GM21723 (cell line): ENCODE measurements at regions not wholly inside any gene's neighbourhood (a gene's known extent, or its start where the extent isn't known, plus 50 kb on each side); places are given as distances from the start of the nearest gene placed in this dataset.

ENCODE experiments used
- ATAC-seq: cut with Tn5 transposase; IDR thresholded peaks from one replicate; pipeline ENCODE4 v1.9.1; 2021; ENCODE audit warnings: mild to moderate bottlenecking, moderate library complexity; ENCODE audit not compliant: unreplicated experiment

DNA sequence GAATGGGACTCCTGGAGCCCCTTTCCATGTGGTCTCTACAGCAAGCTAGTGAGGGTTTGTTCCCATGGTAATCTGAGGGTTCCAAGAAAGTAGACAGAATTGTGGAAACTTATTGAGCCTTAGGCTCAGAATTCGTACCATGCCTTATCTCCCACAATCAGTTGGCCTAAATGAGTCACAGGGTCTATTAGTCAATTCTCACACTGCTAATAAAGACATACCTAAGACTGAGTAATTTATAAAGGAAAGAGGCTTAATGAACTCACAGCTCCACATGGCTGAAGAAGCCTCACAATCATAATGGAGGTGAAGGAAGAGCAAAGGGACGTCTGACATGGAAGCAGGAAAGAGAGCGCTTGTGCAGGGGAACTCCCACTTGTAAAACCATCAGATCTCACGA lies 106.6 kb upstream of the CXADR start:
- no peak for ATAC-seq

DNA sequence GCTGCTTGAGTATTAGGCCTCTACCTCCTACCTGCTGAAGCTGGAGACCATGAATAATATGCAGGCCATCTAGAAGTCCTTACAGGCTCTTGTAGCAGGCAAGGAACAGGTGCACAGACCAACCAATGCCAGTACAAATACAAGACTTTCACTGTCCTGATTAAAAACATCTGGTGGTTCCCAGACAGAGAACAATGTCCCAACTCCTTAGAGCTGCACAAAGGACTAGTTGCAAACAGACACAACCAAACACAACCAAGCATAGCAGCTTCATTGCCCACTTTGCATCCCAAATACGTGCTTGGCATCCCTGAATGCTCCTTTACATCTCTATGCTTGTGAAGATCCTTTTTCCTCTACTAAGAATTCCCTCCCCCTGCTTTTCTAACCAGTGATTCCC lies 98.1 kb upstream of the CXADR start:
- ATAC-seq, result no peak

DNA sequence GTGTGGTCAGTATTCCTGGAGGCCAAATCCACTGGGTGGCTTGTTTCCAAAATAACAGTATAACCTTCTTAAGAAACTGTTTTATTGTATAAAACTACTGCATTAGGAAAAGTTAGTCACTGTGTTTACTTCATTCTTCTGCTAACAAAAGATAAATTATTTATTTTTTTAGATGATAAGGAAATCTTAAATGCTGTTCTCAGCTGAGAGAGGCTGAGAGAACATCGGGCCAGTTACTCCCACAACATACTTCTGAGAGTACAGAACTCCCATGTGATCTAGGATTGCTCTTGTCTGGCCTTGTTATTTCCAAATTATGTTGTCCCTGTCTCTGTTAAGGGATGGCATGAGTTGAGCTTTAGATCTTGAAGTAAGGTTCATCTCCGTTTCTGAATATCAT lies 96.7 kb upstream of the CXADR start:
- ATAC-seq, result no peak

DNA sequence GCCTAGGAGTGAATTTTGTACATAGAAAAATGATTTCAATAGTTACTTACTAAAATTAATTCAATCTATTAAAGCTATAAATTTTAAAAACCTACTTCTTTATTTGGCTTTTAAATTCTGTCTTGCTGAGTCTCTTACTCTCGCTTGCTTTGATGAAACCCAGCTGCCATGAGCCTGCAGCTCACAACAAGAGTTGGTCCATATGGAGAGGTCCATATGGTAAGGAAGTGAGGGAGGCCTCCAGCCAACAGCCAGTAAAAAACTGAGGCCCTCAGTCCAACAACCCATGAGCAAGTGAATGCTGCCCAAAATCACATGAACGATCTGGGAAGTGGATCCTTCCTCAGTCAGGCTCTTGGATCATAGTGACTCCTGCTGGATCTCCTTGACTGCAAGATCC lies 89.9 kb upstream of the CXADR start:
- ATAC-seq, result no peak

DNA sequence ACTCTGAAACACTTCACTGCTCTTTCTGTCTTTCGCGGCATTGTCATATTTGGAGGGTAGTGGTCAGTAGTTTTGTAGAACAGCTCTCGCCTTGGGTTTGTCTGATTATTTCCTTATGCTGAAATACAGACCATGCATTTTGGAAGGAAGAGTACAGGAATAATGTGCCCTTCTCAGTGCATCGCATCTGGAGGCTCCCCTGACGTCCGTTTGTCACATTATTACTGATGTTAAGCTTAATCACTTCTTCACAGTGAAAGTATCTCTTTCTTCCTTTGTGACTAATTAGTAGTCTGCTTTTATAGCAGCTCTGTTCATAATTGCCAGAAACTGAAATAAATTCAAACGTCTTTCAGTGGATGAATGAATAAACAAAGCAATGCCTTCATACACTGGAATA lies 85.7 kb upstream of the CXADR start:
- no peak for ATAC-seq

DNA sequence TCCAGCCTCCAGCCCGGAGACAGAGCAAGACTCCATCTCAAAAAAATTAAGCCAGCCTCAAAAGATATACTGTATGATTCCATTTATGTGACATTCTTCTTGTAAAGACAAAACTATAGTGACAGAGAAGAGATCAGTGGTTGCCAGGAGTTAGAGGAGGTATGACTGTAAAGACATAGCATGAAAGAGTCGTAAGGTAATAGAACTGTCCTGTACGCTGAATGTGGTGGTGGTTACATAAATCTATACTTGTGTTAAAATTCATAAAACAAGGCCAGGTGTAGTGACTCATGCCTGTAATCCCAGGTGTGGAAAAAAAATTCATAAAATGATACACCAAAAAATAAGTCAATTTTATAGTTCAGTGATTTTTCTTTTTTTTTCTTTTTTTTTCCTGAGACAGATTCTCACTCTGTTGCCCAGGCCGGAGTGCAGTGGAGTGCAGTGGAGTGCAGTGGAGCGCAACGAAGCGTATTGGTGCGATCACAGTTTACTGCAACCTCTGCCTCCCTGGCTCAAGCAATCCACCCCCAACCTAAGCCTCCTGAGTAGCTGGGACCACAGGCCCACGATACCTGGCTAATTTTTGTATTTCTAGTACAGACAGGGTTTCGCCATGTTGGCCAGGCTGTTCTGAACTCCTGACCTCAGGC lies 84.9 kb upstream of the CXADR start:
- peak; percentile 95 for ATAC-seq

DNA sequence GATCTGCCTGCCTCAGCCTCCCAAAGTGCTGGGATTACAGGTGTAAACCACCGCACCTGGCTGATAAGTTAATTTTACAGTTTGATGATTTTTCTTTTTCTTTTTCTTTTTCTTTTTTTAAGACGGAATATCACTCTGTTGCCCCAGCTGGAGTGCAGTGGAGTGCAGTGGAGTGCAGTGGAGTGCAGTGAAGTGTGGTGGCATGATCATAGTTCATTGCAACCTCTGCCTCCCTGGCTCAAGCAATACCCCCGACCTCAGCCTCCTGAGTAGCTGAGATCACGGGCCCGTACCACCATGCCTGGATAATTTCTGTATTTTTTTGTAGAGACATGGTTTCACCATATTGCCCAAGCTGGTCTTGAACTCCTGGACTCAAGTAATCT lies 84.4 kb upstream of the CXADR start:
- ATAC-seq, result peak; percentile 78

DNA sequence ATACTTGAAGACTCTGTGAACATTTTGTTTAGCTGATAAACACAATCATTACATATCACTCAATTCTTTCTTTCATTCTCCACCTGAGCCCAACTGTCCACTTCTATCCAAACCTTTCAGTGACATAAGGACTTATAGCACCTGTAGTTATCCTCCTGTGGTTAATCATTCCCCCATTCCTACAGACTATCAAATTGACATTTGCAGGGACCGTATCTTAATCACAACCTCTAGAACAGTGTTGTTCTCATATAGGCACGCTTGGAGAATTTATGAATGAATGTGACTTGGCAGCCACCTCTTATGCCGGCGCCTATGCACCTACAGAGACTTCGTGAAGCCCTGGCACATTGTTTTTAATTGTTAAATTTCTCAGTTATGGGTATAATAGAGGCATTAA lies 83.9 kb upstream of the CXADR start:
- ATAC-seq, result no peak

DNA sequence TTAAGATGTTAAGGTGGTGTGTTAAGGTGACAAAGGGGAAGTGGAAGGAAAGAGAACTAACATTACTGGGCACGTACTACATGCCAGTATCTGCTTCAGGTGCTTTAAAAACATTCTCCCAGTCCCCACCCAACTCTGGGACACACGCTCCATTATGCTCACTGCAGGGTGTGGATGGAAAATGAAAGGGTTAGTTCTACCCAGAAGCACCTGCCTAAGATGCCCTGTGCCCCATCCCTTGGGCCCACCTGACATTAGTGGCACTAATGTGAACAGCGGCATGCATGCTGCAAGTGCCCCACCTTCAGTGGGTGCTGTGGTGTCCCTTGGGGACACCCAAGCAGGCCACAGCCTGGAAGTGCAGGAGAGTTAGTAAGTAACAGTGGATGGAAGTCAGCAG lies 82.9 kb upstream of the CXADR start:
- ATAC-seq, result no peak

DNA sequence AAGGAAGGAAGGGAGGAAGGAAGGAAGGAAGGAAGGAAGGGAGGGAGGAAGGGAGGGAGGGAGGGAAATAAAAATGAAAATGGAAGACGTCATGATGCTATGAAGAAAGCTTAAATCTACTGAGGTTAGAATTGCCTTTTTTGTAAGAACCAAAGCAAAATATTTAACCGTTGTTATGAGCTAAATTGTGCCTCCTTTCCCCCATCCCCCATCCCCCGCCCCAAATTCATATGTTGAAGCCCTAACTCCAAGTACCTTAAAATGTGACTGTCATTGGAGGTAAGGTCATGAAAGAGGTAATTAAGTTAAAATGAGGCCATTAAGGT lies 80.1 kb upstream of the CXADR start:
- no peak for ATAC-seq

DNA sequence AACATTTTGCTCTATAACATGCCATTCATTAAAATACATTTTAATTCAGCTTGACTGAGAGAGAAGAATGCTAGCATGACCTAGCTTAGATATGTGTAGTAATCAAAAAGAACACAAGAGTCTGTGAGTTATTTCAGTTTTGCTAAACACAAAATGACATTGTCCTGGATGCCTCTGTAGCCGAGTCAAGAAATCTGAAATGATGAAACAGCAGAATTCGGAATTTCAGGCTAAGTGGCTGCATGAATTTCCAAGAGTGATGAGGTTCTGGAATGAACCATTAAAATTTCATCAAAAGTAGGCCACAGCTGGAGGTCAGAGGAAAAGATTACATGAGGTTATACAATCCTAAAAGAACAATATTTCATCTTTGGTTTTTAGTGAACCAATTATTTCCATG lies 79.1 kb upstream of the CXADR start:
- ATAC-seq, result no peak

DNA sequence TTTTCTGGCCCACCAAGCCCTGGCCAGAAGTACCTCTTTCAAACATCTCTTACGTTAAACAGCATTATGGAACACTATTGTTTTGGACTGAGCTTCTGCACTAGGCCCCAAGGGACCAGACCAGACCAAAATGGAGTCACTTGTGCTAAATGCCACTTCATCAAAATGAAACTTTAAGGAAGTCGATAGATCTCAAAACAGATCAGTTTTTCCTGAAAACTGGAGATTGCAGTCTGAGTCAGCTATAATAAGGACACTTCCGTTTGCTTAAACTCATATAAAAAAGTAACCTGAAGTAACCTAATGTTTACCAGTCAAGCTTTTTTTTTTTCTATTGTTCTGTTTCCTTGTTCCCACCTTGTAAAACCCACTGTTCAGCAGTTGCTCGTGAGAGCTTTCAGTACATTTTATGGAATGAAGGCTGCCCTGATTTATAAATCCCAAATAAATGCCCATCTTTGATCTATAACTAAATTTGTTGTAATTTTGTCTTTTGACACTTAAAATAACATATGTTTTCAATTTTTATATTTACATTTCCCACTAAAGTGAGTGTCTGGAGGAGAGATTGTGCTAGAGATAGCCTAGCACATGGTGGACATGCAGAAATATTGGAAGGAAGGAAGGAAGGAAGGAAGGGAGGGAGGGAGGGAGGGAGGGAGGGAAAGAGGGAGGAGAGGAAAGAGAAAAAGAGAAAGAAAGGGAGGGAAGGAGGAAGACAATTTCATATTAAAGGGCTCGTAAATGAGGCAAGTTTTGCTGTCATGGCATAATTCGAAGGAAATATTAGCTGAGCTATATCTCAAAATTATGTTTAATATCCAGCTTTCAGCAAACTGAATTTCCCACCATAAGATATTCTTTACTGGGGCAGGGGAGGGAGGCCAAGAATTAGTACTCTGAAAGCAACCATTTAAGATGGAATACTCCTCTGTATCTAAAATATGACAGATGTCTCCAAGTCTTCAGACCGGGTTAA lies 77.0 kb upstream of the CXADR start:
- ATAC-seq, result no peak

DNA sequence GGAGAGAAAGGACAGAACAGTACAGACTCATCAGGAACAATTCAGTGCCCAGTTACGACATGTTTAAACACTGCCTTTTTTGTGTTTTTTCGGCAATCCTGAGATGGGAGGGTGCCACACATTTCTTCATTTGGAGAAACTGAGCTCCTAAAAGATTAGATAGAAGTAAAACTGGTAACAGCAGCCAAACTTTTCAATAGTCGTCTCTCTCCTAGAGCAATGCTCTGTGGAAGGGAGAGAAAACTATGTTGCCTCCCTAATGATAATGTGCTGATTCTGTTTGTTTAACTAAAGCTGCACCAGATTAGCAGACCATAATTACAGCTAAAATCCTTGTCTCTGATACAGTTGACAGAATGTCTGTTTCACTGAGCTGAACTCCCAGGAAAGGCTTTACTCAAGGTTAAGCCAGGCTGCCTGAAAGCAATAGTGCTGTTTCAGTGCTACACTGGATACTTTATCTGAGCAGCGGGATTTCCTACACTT lies 76.2 kb upstream of the CXADR start:
- ATAC-seq, result no peak

DNA sequence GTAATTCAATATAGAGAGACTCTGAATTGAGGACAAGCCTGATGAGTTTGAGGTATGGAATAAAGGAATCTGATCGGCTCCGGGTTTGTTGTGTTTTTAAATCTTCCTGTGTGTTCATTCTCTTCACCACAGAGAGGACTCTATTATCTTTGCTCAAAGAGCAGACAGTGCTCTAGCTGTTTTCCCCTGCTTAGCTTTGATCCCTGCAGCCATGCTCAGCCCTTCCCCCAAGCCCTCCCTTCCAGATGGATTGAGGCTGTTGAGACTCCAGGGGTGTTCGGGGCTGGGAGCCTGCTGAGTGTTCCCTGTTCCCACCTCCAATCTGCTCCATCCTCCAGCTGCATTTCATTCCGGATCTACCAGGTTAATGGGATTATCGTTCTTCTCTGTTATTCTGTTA lies 74.2 kb upstream of the CXADR start:
- ATAC-seq, result no peak

DNA sequence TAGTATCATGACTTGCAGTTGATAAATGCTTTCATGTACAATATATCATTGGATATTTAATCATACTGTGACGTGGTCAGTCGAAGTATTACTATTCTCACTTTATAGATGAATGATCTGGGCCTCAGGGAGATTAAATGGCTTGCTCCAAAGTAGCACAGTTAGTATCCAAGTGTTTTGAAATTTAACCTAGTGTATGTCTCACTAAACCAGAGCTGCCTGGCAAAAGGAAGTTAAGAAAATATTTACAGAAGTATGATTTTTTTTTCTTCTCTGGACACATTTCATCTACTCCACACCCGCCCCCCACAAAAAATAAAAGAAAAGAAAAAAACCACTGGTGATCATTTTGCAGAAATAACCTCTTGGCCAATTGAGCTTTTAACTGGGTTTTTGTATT lies 71.9 kb upstream of the CXADR start:
- no peak for ATAC-seq

DNA sequence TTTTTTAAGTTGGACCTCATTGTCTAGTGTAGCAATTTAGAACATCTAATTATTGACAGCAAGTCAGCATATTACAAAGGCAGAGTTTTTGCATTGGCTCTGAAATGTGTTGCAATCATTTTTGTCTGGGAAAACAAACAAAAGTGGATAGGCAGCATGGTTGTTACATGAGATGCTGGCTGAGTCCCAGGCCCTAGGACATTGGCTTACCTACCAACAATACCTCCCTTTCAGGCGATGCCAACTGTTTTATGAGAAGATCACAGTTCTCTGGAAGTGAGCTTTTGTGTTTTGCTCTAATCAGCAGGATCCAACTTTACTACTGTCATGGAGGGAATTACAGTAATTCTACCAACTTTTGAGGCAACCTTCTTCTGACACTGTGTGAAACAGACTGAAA lies 71.5 kb upstream of the CXADR start:
- ATAC-seq, result no peak

DNA sequence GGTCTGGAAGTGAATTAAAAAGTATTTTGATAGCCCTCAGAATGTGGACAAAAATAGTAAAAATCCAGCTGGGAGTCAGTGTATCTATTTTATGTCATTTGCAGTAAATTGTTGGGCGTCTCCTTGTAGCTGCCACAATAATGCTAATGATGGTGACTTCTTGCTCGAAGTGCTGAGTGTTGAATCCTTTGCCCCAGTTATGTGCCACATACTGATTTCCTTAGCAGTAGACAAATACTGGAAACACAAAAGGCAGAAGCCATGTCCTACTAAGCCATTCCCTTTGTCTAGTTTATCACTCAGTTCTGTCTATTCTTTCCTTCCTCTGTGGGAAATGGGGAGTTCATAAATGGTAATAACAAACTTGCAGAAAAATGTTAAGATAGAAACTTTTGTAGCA lies 70.7 kb upstream of the CXADR start:
- no peak for ATAC-seq

DNA sequence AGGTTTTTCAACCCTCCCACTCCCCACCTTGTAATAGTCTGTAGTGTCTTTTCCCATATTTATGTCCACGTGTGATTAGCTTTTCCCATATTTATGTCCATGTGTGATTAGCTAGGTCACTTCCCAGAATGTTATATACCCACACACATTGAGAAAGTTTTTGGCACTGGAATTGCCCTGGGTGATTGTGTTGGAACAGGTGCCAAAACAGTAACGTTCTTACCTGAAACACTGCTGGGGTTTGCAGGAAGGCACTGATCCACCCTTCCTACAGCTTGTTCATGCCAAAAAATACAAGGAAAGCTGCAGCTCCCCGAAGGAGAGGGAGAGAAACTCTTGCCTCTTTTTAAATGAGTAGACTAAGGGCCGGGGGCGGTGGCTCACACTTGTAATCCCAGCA lies 68.0 kb upstream of the CXADR start:
- ATAC-seq, result no peak

DNA sequence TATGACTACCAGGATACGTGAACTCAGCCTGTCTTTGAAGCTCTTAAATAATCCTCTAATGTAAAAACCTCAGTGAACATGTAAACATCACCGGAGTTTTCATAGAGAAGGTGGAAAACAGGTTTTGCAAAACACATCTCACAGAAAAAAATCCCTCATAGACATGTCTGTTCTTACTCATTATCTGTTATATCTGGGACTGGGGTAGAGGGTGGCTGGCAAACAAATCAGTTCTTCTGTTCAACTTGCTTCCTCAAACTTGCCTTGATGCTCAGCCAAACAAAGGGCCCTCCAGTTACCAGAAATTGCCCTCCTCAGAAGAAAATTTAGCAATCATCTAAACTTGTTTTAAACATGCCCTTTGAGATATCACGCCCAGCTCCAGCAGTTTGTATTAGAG lies 66.1 kb upstream of the CXADR start:
- no peak for ATAC-seq

DNA sequence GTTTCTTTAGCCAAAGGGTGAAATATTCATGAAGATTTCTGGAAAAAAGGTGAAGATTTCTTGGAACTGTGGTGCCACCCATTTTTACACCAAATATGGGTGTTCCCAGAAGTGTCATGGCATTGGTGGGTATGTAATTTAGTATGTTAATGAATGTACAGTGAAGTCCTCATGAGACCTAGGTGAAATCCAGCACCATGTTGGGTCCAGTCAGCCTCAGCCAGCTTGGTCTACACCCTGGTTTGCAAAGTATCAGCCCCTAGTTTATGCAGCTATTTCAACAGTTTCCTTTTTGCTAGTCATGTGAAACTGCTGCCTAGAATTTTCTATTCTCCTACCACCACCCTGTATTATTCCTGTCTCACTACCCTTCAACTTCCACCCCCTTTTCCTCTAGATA lies 63.1 kb upstream of the CXADR start:
- no peak for ATAC-seq

DNA sequence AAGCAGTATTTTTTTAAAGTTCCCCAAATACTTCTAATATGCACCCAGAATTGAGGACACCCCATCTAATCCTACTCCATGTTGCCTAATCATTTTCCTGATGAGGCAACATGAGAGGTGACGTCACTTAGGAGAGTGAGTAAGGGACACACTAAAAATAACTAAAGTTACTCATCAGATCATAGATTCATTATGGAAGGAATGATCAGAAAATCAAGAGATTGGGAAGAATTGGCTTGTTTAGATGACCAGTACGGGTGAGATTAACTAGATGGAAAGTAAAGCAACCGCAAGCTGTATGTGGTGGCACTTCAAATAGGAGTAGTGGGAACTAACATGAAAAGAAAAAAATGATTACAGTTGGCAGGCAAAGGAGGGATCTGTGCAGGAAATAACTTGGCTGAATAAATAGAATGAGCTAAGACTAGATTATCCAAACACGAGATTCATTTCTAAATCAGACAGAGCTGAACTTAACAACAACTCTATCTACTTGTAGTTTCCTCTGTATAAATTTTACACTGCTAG lies 61.4 kb upstream of the CXADR start:
- ATAC-seq, result no peak

DNA sequence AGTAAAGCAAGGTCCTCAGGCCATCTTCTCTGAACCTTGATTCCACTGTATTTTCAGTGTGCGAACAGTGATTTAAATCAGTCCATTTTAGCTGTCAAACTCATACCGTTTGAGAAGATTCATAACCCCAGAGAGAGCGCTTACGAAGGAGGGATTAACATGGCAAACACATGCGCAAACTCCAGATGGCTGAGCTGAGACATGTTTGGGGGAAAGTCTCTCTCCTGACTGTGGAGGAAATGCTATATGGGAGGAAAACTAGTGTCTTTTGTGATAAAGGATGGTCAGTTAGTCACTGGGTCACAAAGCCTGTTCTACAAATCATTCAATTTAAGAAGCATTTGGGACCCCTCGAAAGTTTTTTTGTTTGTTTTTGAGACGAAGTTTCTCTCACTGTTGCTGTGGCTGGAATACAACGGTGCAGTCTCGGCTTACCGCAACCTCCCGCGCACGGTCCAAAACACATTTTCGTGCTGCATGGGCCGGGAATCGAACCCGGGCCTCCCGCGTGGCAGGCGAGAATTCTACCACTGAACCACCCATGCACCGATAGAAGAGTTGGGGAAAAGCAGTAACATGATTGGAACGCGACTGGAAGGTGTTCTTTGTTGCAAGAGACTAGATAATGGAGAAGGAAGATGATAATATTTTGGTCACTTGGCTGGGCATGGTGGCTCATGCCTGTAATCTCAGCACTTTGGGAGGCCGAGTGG lies 58.4 kb upstream of the CXADR start:
- ATAC-seq, result no peak
